Skeletal muscle tissue (tissue), 3 donors: ENCODE measurements at regions not wholly inside any gene's neighbourhood (a gene's known extent, or its start where the extent isn't known, plus 50 kb on each side); places are given as distances from the start of the nearest gene placed in this dataset.
"Not testable (repeated sequence)": the region's sequence is repeated elsewhere in the genome, so short reads cannot be mapped to it uniquely, and the experiment has no call there.

ENCODE experiments used
- H3K27ac ChIP-seq: one replicate; pipeline ENCODE4 v1.7.0; 2013; ENCODE audit warnings: mild to moderate bottlenecking, low read depth, low read length, inconsistent platforms
- H3K27me3 ChIP-seq, 3 donors: one replicate each; pipeline ENCODE4 v1.7.0; 2013; ENCODE audit warnings: low read length in 3 of 3; ENCODE audit not compliant: control insufficient read depth in 3 of 3, insufficient read depth in 3 of 3
- H3K36me3 ChIP-seq, 3 donors: one replicate each; pipeline ENCODE4 v1.7.0; 2013; ENCODE audit warnings: low read length in 3 of 3; ENCODE audit not compliant: control insufficient read depth in 3 of 3, insufficient read depth in 3 of 3
- H3K4me1 ChIP-seq, 3 donors: one replicate each; pipeline ENCODE4 v1.7.0; 2013; ENCODE audit warnings: low read length in 3 of 3, mild to moderate bottlenecking in 3 of 3; ENCODE audit not compliant: control insufficient read depth in 3 of 3, insufficient read depth in 3 of 3
- H3K4me3 ChIP-seq, 3 donors: one replicate each; pipeline ENCODE4 v1.7.0; 2013; ENCODE audit warnings: low read length in 3 of 3
- H3K9ac ChIP-seq, 3 donors: one replicate each; pipeline ENCODE4 v1.7.0; 2013; ENCODE audit warnings: low read length in 3 of 3, mild to moderate bottlenecking in 3 of 3, moderate library complexity in 2 of 3, low read depth in 1 of 3
- H3K9me3 ChIP-seq, 3 donors: one replicate each; pipeline ENCODE4 v1.7.0; 2013; ENCODE audit warnings: low read length in 3 of 3; ENCODE audit not compliant: control insufficient read depth in 3 of 3
- donor health status: Osteomylitis.

- Histone ChIP-seq H3K27me3 (no peaks in the 10 kb centered on the region), H3K4me3 (no peak overlapping the region), H3K9ac (no peak overlapping the region), H3K9me3 (no peaks in the 10 kb centered on the region), H3K36me3 (no peaks in the 10 kb centered on the region), H3K27ac (no peak overlapping the region), H3K4me1 (no peaks in the 10 kb centered on the region)
Measured at GRCh38 chrX:125544856-125545255, 225.2 kb downstream of the TEX13C start.

- H3K27me3 ChIP-seq = no peaks in the 10 kb centered on the region
- H3K4me1 ChIP-seq = no peaks in the 10 kb centered on the region
- H3K9me3 ChIP-seq = no peaks in the 10 kb centered on the region
- no peak overlapping the region for H3K9ac ChIP-seq
- H3K36me3 ChIP-seq = no peaks in the 10 kb centered on the region
- no peak overlapping the region for H3K4me3 ChIP-seq
- no peak overlapping the region for H3K27ac ChIP-seq
Measured at GRCh38 chrX:125577479-125577878, 257.8 kb downstream of the TEX13C start.

GRCh38 chrX:125604448-125604847, 284.8 kb downstream of the TEX13C start:
- no peaks in the 10 kb centered on the region for H3K36me3 ChIP-seq
- H3K27me3 ChIP-seq = no peaks in the 10 kb centered on the region
- H3K4me3 ChIP-seq = no peak overlapping the region
- H3K9ac ChIP-seq = no peak overlapping the region
- H3K4me1 ChIP-seq = no peaks in the 10 kb centered on the region
- no peak overlapping the region for H3K27ac ChIP-seq
- no peaks in the 10 kb centered on the region for H3K9me3 ChIP-seq

DNA sequence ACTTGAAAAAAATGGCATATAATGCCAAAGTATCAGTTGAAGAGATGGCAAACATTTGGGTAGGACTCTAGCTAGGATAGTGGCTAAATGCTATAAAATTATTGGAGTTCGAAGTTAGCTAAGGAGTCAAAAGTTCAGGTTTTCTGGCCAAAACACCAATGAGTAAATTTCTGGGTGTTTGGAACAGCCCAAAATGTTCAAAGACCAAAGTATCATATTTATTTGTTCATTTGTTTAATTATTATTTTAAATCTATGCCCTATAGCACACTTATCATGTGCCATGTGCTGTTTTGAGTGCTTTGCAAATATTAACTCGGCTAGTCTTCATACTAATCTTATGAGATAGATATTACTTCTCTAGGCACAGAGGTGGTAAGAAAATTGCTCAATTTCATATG, 285.5 kb downstream of the TEX13C start:
- Histone ChIP-seq H3K36me3 (no peaks in the 10 kb centered on the region), H3K9me3 (no peaks in the 10 kb centered on the region), H3K4me1 (no peaks in the 10 kb centered on the region), H3K27me3 (no peaks in the 10 kb centered on the region), H3K4me3 (no peak overlapping the region), H3K27ac (no peak overlapping the region), H3K9ac (no peak overlapping the region)

- H3K27me3 ChIP-seq, H3K9me3 ChIP-seq, H3K4me3 ChIP-seq, H3K4me1 ChIP-seq, H3K27ac ChIP-seq, H3K36me3 ChIP-seq, H3K9ac ChIP-seq: not testable (repeated sequence)
Measured at GRCh38 chrX:125614591-125615343, 295.1 kb downstream of the TEX13C start.

DNA sequence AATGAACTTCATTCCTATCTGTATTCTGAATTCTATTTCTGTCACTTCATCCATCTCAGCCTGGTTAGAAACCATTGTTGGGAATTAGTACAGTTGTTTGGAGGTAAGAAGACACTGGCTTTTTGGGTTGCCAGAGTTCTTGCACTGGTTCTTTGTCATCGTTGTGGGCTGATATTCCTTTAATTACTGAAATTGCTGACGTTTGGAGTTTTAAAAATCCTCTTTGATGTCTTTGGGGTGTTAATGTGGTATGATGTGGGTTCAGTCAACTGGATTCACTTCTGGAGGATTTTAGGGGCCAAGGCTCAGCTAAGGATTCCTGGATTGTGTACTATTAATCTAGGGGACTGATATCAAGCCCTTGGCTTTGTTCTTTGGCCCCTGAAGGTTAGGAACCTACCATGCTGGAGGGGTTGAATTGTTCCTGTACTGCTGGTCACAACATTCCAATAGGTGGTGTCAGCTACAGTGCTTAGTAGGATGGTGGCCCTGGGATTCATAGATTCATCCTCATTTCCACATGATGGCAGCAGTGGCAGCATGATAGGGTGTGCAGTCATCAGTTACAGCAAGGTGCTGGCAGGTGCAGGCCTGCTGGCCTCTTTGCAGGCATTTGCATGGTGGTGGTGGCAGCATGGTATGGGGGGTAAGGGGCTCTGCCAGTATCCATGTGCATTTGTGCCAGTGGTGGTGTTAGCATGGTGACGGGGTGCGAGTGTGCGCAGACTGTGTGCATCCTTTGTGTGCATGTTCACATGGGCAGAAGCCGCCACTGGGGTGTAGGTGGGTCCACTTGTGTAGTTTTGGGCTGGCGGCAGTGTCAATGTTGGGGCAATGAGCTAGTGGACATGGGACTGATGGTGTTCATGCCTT, 301.3 kb downstream of the TEX13C start:
- H3K27ac ChIP-seq = no peak overlapping the region
- H3K9ac ChIP-seq = no peak overlapping the region
- H3K4me3 ChIP-seq = no peak overlapping the region
- no peaks in the 10 kb centered on the region for H3K27me3 ChIP-seq
- H3K9me3 ChIP-seq = no peaks in the 10 kb centered on the region
- no peaks in the 10 kb centered on the region for H3K36me3 ChIP-seq
- H3K4me1 ChIP-seq = no peaks in the 10 kb centered on the region

DNA sequence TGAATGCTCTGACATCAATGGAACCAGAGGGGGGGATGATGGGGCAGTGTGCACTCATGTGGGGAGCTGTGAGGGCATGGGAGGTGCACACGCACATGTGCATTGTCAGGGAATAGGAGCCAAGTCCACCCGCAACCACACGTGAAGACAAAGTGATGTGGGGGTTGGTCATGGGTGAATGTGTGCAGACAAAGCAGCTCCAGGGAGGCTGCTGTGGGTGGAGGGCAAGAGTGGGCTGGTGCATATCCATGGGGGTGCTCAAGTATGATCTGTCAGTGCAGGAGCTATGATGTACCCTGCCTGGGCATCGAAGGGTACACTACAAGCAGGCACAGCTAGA, 301.9 kb downstream of the TEX13C start:
- Histone ChIP-seq H3K36me3 (no peaks in the 10 kb centered on the region), H3K27me3 (no peaks in the 10 kb centered on the region), H3K9me3 (no peaks in the 10 kb centered on the region), H3K4me3 (no peak overlapping the region), H3K9ac (no peak overlapping the region), H3K4me1 (no peaks in the 10 kb centered on the region), H3K27ac (no peak overlapping the region)

DNA sequence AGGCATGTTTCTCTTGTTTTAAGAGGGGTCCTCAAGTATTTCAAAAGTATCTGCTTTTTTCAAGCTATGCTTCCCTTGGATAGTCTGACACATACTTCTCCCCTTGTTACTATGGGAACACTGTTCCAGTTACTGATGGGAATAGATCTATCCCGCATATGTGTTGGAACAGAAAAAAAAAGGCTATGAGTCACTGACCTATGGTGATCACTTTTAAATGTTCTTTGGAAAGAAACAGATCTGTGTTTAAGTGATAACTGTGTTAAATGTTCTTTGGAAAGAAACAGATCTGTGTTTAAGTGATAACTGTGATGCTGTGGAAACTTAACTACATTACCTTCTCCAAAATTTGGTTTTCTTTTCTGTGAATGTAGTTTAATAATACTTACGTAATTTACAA, 303.2 kb downstream of the TEX13C start:
- Histone ChIP-seq H3K4me3 (no peak overlapping the region), H3K36me3 (no peaks in the 10 kb centered on the region), H3K9me3 (no peaks in the 10 kb centered on the region)

GRCh38 chrX:125627676-125628075, 308.0 kb downstream of the TEX13C start:
- no peak overlapping the region for H3K27ac ChIP-seq
- H3K36me3 ChIP-seq = no peaks in the 10 kb centered on the region
- no peak overlapping the region for H3K9ac ChIP-seq
- H3K4me1 ChIP-seq = no peaks in the 10 kb centered on the region
- H3K27me3 ChIP-seq = no peaks in the 10 kb centered on the region
- H3K4me3 ChIP-seq = no peak overlapping the region
- no peaks in the 10 kb centered on the region for H3K9me3 ChIP-seq

More for the DNA sequence above, 303.2 kb downstream of the TEX13C start:
- no peak overlapping the region for H3K9ac ChIP-seq
- H3K4me1 ChIP-seq = no peaks in the 10 kb centered on the region
- no peak overlapping the region for H3K27ac ChIP-seq
- no peaks in the 10 kb centered on the region for H3K27me3 ChIP-seq

DNA sequence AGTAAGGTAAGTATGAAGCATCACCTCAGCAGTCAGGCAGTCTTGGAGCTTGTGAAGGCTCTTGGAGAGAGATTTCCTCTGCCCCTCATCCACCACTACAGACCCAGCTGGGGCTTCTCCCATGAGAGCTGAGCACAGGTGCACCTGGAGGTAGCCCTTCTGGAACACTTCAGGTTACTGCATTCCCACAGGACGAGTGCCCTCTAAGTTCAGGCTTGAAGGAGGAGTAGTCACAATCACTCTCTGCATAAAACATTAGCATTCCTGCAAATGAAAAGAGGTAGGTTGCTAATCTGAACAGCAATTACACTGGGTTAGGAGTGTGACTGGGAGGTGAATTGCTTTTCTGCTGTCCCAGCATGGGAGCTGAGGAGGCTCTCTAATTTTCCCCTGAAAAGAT, 308.8 kb downstream of the TEX13C start:
- Histone ChIP-seq H3K4me1 (no peaks in the 10 kb centered on the region), H3K4me3 (no peak overlapping the region), H3K27ac (no peak overlapping the region), H3K9me3 (no peaks in the 10 kb centered on the region), H3K36me3 (no peaks in the 10 kb centered on the region), H3K27me3 (no peaks in the 10 kb centered on the region), H3K9ac (no peak overlapping the region)
